AG09309 (cell line): ENCODE measurements at regions not wholly inside any gene's neighbourhood (a gene's known extent, or its start where the extent isn't known, plus 50 kb on each side); places are given as distances from the start of the nearest gene placed in this dataset.
"Not testable (repeated sequence)": the region's sequence is repeated elsewhere in the genome, so short reads cannot be mapped to it uniquely, and the experiment has no call there.

Source experiments
- DNase-seq: peaks from one replicate; pipeline ENCODE4 v3.0.0-alpha.2; 2010; ENCODE audit warnings: low read depth
- H3K4me3 ChIP-seq: 2 replicates; pipeline ENCODE4 v1.5.1; 2011; ENCODE audit warnings: mild to moderate bottlenecking, low read depth, low read length, moderate library complexity; ENCODE audit not compliant: control insufficient read depth
- CTCF ChIP-seq: IDR thresholded peaks from 2 replicates; pipeline ENCODE4 v1.5.1; 2011; ENCODE audit warnings: mild to moderate bottlenecking, low read depth, low read length, inconsistent platforms; ENCODE audit not compliant: insufficient read depth, control insufficient read depth; ENCODE audit errors: missing control alignments

- DNase-seq, result no peak
Measured at GRCh38 chr2:14896330-14897030, 264.0 kb downstream of the LRATD1 start.

DNA sequence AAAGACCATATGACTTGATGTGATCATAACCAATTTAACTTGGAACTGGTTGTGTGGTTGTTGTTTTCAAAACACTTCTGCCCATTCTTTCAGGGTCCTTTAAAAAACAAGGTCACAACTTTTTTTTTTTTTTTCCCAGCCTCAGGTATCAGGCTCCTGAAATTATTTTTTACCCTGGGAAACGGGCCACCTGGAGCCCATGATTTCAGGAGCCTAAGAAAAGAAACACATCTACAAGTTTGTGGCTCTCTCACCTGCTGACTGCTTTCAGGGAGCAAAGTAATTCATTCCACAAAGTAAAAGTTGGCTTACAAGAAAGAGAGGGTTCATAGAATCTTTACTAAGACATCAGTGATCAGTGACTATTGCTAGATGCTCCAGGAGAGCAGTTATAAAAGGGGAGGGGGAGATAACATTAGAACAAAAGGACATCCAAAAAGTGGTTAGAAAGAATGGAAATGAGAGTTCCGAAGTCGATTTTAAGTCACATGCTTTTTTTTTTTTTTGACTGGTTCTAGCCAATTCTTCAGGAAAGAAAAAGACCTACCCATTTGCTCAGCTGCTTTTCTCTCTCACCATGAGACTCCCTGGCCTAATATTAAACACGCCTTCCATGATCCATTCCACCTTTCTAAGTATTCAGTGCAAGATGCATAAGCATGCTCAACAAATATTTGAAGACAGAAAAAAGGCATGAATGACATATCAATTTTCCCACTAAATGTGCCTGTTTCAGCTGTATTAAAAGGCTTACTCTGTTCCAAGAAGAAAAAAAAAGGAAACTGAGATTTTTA lies 267.3 kb downstream of the LRATD1 start:
- H3K4me3 ChIP-seq, result no peak overlapping the region
- TF ChIP-seq CTCF, result no peak
- no peak for DNase-seq

More at GRCh38 chr2:14896330-14897030, 264.0 kb downstream of the LRATD1 start:
- no peak for TF ChIP-seq CTCF
- H3K4me3 ChIP-seq, result no peak overlapping the region

DNA sequence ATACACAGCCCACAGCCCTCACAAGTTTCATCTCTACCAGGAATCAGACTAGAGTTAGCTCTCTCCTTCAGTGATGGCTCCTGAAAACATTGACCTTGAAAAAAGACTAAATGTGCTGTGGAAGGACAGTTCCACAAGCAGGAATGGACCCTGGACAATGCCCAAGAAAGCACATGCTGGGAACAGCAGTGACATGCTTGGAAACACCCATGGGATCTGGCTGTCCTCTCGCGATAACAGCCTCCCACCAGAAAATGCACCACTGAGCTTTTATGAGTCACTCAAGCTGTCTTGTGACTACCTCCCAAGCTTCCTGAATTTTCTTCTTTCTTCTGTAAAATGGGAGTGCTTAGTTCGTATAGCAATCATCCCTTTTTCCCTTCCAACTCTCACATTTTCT lies 269.2 kb downstream of the LRATD1 start:
- no peak for DNase-seq
- no peak overlapping the region for H3K4me3 ChIP-seq
- no peak for TF ChIP-seq CTCF

- DNase-seq, result no peak
- no peak overlapping the region for H3K4me3 ChIP-seq
- TF ChIP-seq CTCF, result no peak
Measured at GRCh38 chr2:14902953-14903352, 270.4 kb downstream of the LRATD1 start.

DNA sequence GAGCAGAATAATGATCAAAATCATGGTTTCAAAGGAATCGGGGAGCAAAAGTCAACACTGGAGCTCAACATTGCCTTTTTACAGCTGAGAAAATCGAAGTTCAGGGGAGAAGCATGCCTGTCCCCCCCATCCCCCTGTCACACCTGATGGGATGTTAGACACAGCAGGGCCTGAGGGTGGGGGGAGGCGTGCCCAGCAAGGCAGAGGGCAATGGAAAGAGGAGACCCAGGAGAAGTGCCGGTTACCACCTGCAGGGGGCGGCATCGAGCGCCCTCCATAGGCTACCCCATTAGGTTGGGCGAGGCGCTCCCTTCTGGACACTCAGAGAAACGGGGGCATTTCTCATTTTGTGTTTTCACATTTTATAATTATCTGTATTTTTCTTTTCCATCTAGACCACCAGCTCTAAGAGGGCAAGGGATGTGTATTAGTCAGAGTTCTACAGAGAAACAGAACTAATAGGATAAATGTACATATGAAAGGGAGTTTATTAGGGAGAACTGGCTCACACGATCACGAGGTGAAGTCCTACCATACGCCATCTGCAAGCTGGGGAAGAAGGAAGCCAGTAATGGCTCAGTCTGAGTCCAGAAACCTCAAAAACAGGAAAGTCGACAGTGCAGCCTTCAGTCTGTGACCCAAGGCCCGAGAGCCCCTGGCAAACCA lies 271.3 kb downstream of the LRATD1 start:
- no peak overlapping the region for H3K4me3 ChIP-seq
- peak; percentile 26 for TF ChIP-seq CTCF
- no peak for DNase-seq

DNA sequence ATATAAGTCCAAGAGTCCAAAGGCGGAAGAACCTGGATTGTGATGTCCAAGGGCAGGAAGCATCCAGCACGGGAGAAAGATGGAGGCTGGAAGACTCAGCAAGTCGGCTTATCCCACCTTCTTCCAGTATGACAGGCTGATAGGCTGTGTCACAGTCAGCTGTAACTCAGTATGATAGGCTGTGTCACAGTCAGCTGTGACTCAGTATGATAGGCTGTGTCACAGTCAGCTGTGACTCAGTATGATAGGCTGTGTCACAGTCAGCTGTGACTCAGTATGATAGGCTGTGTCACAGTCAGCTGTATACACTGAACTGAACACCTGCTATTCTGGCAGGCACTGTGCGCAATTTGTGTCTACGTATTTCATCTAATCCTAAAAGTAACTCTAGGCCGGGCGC lies 271.9 kb downstream of the LRATD1 start:
- not testable (repeated sequence) for DNase-seq, H3K4me3 ChIP-seq

- DNase-seq, result no peak
- TF ChIP-seq CTCF, result no peak
- no peak overlapping the region for H3K4me3 ChIP-seq
Measured at GRCh38 chr2:14905571-14905970, 273.1 kb downstream of the LRATD1 start.
